GM20000 (cell line): ENCODE measurements at regions not wholly inside any gene's neighbourhood (a gene's known extent, or its start where the extent isn't known, plus 50 kb on each side); places are given as distances from the start of the nearest gene placed in this dataset.

Experiments used
- DNase-seq: peaks from one replicate; pipeline ENCODE4 v3.0.0; 2012; ENCODE audit warnings: low spot score
- CTCF ChIP-seq: IDR thresholded peaks from 2 replicates; pipeline ENCODE4 v1.5.1; 2012; ENCODE audit warnings: mild to moderate bottlenecking, control low read depth; ENCODE audit errors: extremely low read depth, missing control alignments

GRCh38 chr2:208867374-208867773 is 460.8 kb downstream of the PTH2R start:
- no peak for DNase-seq
- no peak for TF ChIP-seq CTCF

GRCh38 chr2:208872591-208872990 is 466.0 kb downstream of the PTH2R start:
- TF ChIP-seq CTCF = no peak
- no peak for DNase-seq

GRCh38 chr2:208879666-208880065 is 473.1 kb downstream of the PTH2R start:
- no peak for DNase-seq
- TF ChIP-seq CTCF = no peak

- no peak for TF ChIP-seq CTCF
- DNase-seq = no peak
Measured at GRCh38 chr2:208880171-208880570, 473.6 kb downstream of the PTH2R start.

- no peak for TF ChIP-seq CTCF
- DNase-seq = no peak
Measured at GRCh38 chr2:208890486-208890885, 483.9 kb downstream of the PTH2R start.

- no peak for DNase-seq
- no peak for TF ChIP-seq CTCF
Measured at GRCh38 chr2:208892203-208892602, 485.6 kb downstream of the PTH2R start.

- TF ChIP-seq CTCF = no peak
- no peak for DNase-seq
Measured at GRCh38 chr2:208906330-208906729, 499.7 kb downstream of the PTH2R start.

- no peak for DNase-seq
- no peak for TF ChIP-seq CTCF
Measured at GRCh38 chr2:208915401-208915800, 508.4 kb upstream of the MAP2 start.
